Omental fat pad (tissue), 3 donors: ENCODE measurements at regions not wholly inside any gene's neighbourhood (a gene's known extent, or its start where the extent isn't known, plus 50 kb on each side); places are given as distances from the start of the nearest gene placed in this dataset.

Experiments used
- ATAC-seq: fragments of 150-250 bp; one replicate; pipeline ENCODE4 v1.9.1; 2016; ENCODE audit warnings: mild to moderate bottlenecking, moderate library complexity; ENCODE audit not compliant: low FRiP score
- DNase-seq: peaks from one replicate; pipeline ENCODE4 v3.0.0-alpha.2; 2019; ENCODE audit warnings: low spot score
- TF ChIP-seq, protein P1 (sequence below), 3 donors: fragments of 450-650 bp; IDR thresholded peaks; one replicate each; pipeline ENCODE4 v1.5.1; 2016 to 2017; ENCODE audit warnings: antibody characterized with exemption in 3 of 3, mild to moderate bottlenecking in 3 of 3, moderate library complexity in 2 of 3

DNA sequence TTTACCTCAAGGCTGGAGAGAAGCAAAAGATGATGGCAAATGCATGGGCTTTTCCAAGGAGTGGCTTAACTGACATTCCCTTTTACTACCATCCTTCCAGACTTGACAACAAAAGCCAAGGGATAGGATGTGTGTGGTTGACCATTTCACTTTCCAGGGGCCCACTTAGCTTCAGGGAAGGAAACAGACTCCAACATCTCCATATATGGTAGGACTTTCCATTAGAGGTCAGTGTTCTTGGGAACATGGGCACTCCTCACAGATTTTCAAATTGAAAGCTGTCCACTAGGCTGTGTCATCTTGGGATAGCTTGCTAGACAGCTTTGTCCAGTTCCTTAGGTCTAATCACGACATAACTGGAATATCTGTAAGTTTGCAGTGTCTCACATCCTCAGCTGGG, 118.1 kb upstream of the NAMPT start:
- TF ChIP-seq, protein P1, sequence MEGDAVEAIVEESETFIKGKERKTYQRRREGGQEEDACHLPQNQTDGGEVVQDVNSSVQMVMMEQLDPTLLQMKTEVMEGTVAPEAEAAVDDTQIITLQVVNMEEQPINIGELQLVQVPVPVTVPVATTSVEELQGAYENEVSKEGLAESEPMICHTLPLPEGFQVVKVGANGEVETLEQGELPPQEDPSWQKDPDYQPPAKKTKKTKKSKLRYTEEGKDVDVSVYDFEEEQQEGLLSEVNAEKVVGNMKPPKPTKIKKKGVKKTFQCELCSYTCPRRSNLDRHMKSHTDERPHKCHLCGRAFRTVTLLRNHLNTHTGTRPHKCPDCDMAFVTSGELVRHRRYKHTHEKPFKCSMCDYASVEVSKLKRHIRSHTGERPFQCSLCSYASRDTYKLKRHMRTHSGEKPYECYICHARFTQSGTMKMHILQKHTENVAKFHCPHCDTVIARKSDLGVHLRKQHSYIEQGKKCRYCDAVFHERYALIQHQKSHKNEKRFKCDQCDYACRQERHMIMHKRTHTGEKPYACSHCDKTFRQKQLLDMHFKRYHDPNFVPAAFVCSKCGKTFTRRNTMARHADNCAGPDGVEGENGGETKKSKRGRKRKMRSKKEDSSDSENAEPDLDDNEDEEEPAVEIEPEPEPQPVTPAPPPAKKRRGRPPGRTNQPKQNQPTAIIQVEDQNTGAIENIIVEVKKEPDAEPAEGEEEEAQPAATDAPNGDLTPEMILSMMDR (IDR thresholded peaks at IDR 0.05): no peak
- DNase-seq (no peak), ATAC-seq (no peak)

GRCh38 chr7:106400923-106401322, 116.1 kb upstream of the NAMPT start:
- TF ChIP-seq, protein P1 (IDR thresholded peaks at IDR 0.05): no peak

DNA sequence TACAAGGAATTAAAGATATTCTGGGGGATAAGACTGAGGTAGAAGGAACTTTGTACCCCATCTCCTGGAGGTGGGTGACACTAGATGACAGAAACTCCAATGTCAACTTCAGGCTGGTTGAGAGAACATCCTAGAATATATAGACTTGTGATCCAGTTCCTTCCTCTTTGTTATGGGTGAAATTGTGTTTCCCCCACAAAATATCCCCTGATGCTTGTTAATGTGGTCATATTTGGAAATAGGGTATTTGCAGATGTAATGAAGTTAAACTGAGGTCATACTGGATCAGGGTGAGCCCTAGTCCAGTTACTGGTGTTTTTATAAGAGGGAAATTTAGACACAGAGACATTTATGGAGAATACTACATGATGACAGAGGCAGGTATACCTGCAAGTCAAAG, 114.0 kb upstream of the NAMPT start:
- TF ChIP-seq, protein P1 (IDR thresholded peaks at IDR 0.05): no peak
- ATAC-seq (no peak), DNase-seq (no peak)

More at GRCh38 chr7:106400923-106401322, 116.1 kb upstream of the NAMPT start:
- no peak for ATAC-seq
- no peak for DNase-seq

GRCh38 chr7:106397994-106398393, 113.2 kb upstream of the NAMPT start:
- TF ChIP-seq, protein P1 (IDR thresholded peaks at IDR 0.05): no peak
- ATAC-seq (no peak), DNase-seq (no peak)

- TF ChIP-seq, protein P1 (IDR thresholded peaks at IDR 0.05): no peak
- ATAC-seq: no peak
- no peak for DNase-seq
These were observed 109.7 kb upstream of the NAMPT start for GRCh38 chr7:106394526-106394925.

GRCh38 chr7:106393564-106394251, 108.9 kb upstream of the NAMPT start:
- no peak for DNase-seq
- TF ChIP-seq, protein P1 (IDR thresholded peaks at IDR 0.05): no peak
- ATAC-seq: no peak

GRCh38 chr7:106392590-106392989, 107.8 kb upstream of the NAMPT start:
- no peak for ATAC-seq
- TF ChIP-seq, protein P1 (IDR thresholded peaks at IDR 0.05): no peak
- DNase-seq: no peak
